ENCODE measurements at regions not wholly inside any gene's neighbourhood (a gene's known extent, or its start where the extent isn't known, plus 50 kb on each side); places are given as distances from the start of the nearest gene placed in this dataset.

- no peaks in the 10 kb centered on the region for H3K36me3 ChIP-seq (ENCODE audit: control insufficient read depth, insufficient read depth, low read length)
- H4K20me1 ChIP-seq (replicated peaks; ENCODE audit: control insufficient read depth, insufficient read depth, low read length): no peaks in the 10 kb centered on the region
- H3K4me2 ChIP-seq (ENCODE audit: insufficient read depth, low read length): no peak overlapping the region
- ChIA-PET POLR2A (no interaction called here), CTCF (ENCODE audit: low intra/inter-chr PET ratio) (no interaction called here)
- in situ Hi-C loops (cut with MboI) (no loop called here), intact Hi-C loops (cut with micrococcal nuclease) (no loop called here)
- no peaks in the 10 kb centered on the region for H3K9me1 ChIP-seq (ENCODE audit: control insufficient read depth, insufficient read depth, low read length)
- FAIRE-seq (no peak), ATAC-seq (no peak), DNase-seq (ENCODE audit: extremely low read depth in 1 of 4, low spot score in 3 of 4) (no peak)
- H3K27me3 ChIP-seq (ENCODE audit: control insufficient read depth in 2 of 2, insufficient read depth in 2 of 2, low read length in 2 of 2): no peaks in the 10 kb centered on the region; a peak in 1 of 5 replicates
- no peak overlapping the region for H2AFZ ChIP-seq (ENCODE audit: low read depth, low read length)
- no TSS peak for BruUV-seq (replicated peaks)
- H3K9me3 ChIP-seq (replicated peaks; ENCODE audit: control insufficient read depth, insufficient read depth, low read depth, low read length): no peaks in the 10 kb centered on the region; the same call in none of the 2 replicates
- H3K9ac ChIP-seq (ENCODE audit: insufficient read depth in 1 of 2, low read depth in 2 of 2, low read length in 2 of 2): no peak overlapping the region
- no peaks in the 10 kb centered on the region for H3K79me2 ChIP-seq (ENCODE audit: control insufficient read depth, insufficient read depth, low read length)
- TF ChIP-seq ERF (CRISPR knock-in tag; IDR thresholded peaks at IDR 0.05) (no peak), ATF2 (CRISPR knock-in tag; IDR thresholded peaks at IDR 0.05) (no peak), GTF2B (IDR thresholded peaks at IDR 0.05; ENCODE audit: extremely low read depth, insufficient read length) (no peak), ZNF224 (CRISPR knock-in tag; IDR thresholded peaks at IDR 0.05) (no peak), MBD2 (IDR thresholded peaks at IDR 0.05; ENCODE audit: borderline replicate concordance, low read depth) (no peak), PRMT5 (CRISPR knock-in tag; IDR thresholded peaks at IDR 0.05) (no peak), ZBTB7A (IDR thresholded peaks at IDR 0.05; ENCODE audit: borderline replicate concordance, control insufficient read depth, low read depth, low read length) (no peak), E4F1 (CRISPR knock-in tag; IDR thresholded peaks at IDR 0.05; ENCODE audit: borderline replicate concordance) (no peak), LARP7 (IDR thresholded peaks at IDR 0.05) (no peak)
- no peak overlapping the region for H3K27ac ChIP-seq (ENCODE audit: extremely low read depth, low read depth, low read length)
- H3K4me3 ChIP-seq: no peak overlapping the region
- WGBS (ENCODE audit: insufficient coverage, low coverage, missing lambda C conversion rate): 2% methylated on average over 3 of the region's 3 CpGs
- H3K4me1 ChIP-seq (replicated peaks in 1 of 2; ENCODE audit: control insufficient read depth in 2 of 2, insufficient read depth in 2 of 2, low read length in 2 of 2): no peaks in the 10 kb centered on the region
Measured at GRCh38 chr18:4597301-4597700, 142.2 kb upstream of the DLGAP1 start.
